Smooth muscle cell (in vitro differentiated cells): ENCODE measurements at regions not wholly inside any gene's neighbourhood (a gene's known extent, or its start where the extent isn't known, plus 50 kb on each side); places are given as distances from the start of the nearest gene placed in this dataset.

Source experiments
- DNase-seq: peaks from one replicate; lab custom pipeline; 2025; ENCODE audit not compliant: unreplicated experiment; lab: John Stamatoyannopoulos, UW
- H2AFZ ChIP-seq: fragments of 200-600 bp; sonication (generic); 2 replicates; pipeline ENCODE4 v1.6.0; 2016; ENCODE audit warnings: antibody characterized with exemption, low read depth, mild to moderate bottlenecking
- H3F3A ChIP-seq: fragments of 200-600 bp; sonication (generic); 2 replicates; pipeline ENCODE4 v1.6.0; 2017; ENCODE audit warnings: antibody characterized with exemption, low read depth
- H3K27ac ChIP-seq: fragments of 200-600 bp; sonication (generic); 2 replicates; pipeline ENCODE4 v1.5.1; 2016; ENCODE audit warnings: low read depth, mild to moderate bottlenecking
- H3K27me3 ChIP-seq: fragments of 200-600 bp; sonication (generic); 2 replicates; pipeline ENCODE4 v1.6.1; 2016; ENCODE audit warnings: low read depth, mild to moderate bottlenecking
- H3K36me3 ChIP-seq: fragments of 200-600 bp; sonication (generic); 2 replicates; pipeline ENCODE4 v1.5.1; 2016; ENCODE audit warnings: low read depth
- H3K4me1 ChIP-seq: fragments of 200-600 bp; sonication (generic); 2 replicates; pipeline ENCODE4 v1.5.1; 2016; ENCODE audit warnings: low read depth
- H3K4me2 ChIP-seq: fragments of 200-600 bp; sonication (generic); 2 replicates; pipeline ENCODE4 v1.6.0; 2016; ENCODE audit warnings: mild to moderate bottlenecking
- H3K4me3 ChIP-seq: fragments of 200-600 bp; sonication (generic); 2 replicates; pipeline ENCODE4 v1.5.1; 2016; ENCODE audit warnings: mild to moderate bottlenecking
- H3K79me2 ChIP-seq: fragments of 200-600 bp; sonication (generic); 2 replicates; pipeline ENCODE4 v1.6.0; 2016; ENCODE audit warnings: low read depth, mild to moderate bottlenecking
- H3K9ac ChIP-seq: fragments of 200-600 bp; sonication (generic); 2 replicates; pipeline ENCODE4 v1.6.0; 2016; ENCODE audit warnings: low read depth
- H3K9me3 ChIP-seq: fragments of 200-600 bp; sonication (generic); replicated peaks from 2 replicates; pipeline ENCODE4 v1.5.1; 2016; ENCODE audit warnings: low read depth
- H4K20me1 ChIP-seq: fragments of 200-600 bp; sonication (generic); 2 replicates; pipeline ENCODE4 v1.6.0; 2016; ENCODE audit warnings: low read depth
- CTCF ChIP-seq: fragments of 200-600 bp; sonication (generic); IDR thresholded peaks from 2 replicates; pipeline ENCODE4 v1.5.1; 2017; ENCODE audit warnings: borderline replicate concordance, mild to moderate bottlenecking, antibody characterized with exemption; ENCODE audit not compliant: insufficient read depth, poor library complexity, severe bottlenecking
- WGBS: methylation state at CpG from one replicate; pipeline ENCODE4 v1.1.7; 2016; ENCODE audit warnings: low lambda C conversion rate; 5-methylcytosine and 5-hydroxymethylcytosine counted together

GRCh38 chr11:80636999-80637398 lies 1196.2 kb upstream of the TENM4 start:
- Histone ChIP-seq H3K9ac (no peak overlapping the region), H3K36me3 (no peaks in the 10 kb centered on the region), H3K4me2 (no peak overlapping the region), H2AFZ (no peak overlapping the region), H4K20me1 (no peaks in the 10 kb centered on the region), H3K4me3 (no peak overlapping the region), H3F3A (no peaks in the 10 kb centered on the region), H3K4me1 (peaks cover 8% of the 10 kb centered on the region), H3K27ac (no peak overlapping the region), H3K79me2 (no peaks in the 10 kb centered on the region), H3K27me3 (no peaks in the 10 kb centered on the region), H3K9me3 (no peaks in the 10 kb centered on the region)
- no peak for DNase-seq
- WGBS = 93% methylated on average over 3 of the region's 3 CpGs
- TF ChIP-seq CTCF = no peak

GRCh38 chr11:80635178-80635577 lies 1194.3 kb upstream of the TENM4 start:
- H3K4me3 ChIP-seq = no peak overlapping the region
- H3F3A ChIP-seq = no peaks in the 10 kb centered on the region
- DNase-seq = no peak
- no peak overlapping the region for H3K9ac ChIP-seq
- H3K36me3 ChIP-seq = no peaks in the 10 kb centered on the region
- H4K20me1 ChIP-seq = no peaks in the 10 kb centered on the region
- H3K9me3 ChIP-seq = no peaks in the 10 kb centered on the region
- H3K4me2 ChIP-seq = no peak overlapping the region
- no peak overlapping the region for H2AFZ ChIP-seq
- H3K79me2 ChIP-seq = no peaks in the 10 kb centered on the region
- H3K27me3 ChIP-seq = no peaks in the 10 kb centered on the region
- H3K4me1 ChIP-seq = peaks cover 14% of the 10 kb centered on the region
- H3K27ac ChIP-seq = no peak overlapping the region
- no peak for TF ChIP-seq CTCF
- WGBS = 58% methylated on average over 3 of the region's 3 CpGs

- H3K27ac ChIP-seq = no peak overlapping the region
- no peaks in the 10 kb centered on the region for H3K27me3 ChIP-seq
- peaks cover 14% of the 10 kb centered on the region for H3K4me1 ChIP-seq
- no peak for TF ChIP-seq CTCF
- no peaks in the 10 kb centered on the region for H3K9me3 ChIP-seq
- no peaks in the 10 kb centered on the region for H3F3A ChIP-seq
- H3K36me3 ChIP-seq = no peaks in the 10 kb centered on the region
- H3K9ac ChIP-seq = no peak overlapping the region
- H3K4me3 ChIP-seq = no peak overlapping the region
- WGBS = 16% methylated on average over 4 of the region's 4 CpGs
- H4K20me1 ChIP-seq = no peaks in the 10 kb centered on the region
- no peak overlapping the region for H2AFZ ChIP-seq
- DNase-seq = no peak
- H3K4me2 ChIP-seq = no peak overlapping the region
- no peaks in the 10 kb centered on the region for H3K79me2 ChIP-seq
Measured at GRCh38 chr11:80632691-80633090, 1191.9 kb upstream of the TENM4 start.

GRCh38 chr11:80632156-80632555 lies 1191.3 kb upstream of the TENM4 start:
- Histone ChIP-seq H3K36me3 (no peaks in the 10 kb centered on the region), H3K27ac (no peak overlapping the region), H3K79me2 (no peaks in the 10 kb centered on the region), H3K9ac (no peak overlapping the region), H4K20me1 (no peaks in the 10 kb centered on the region), H2AFZ (no peak overlapping the region), H3K4me1 (peaks cover 14% of the 10 kb centered on the region), H3F3A (no peaks in the 10 kb centered on the region), H3K27me3 (no peaks in the 10 kb centered on the region), H3K4me2 (no peak overlapping the region), H3K9me3 (no peaks in the 10 kb centered on the region), H3K4me3 (no peak overlapping the region)
- DNase-seq = no peak
- TF ChIP-seq CTCF = no peak
- 73% methylated on average over 2 of the region's 2 CpGs for WGBS
